Activated naive CD8-positive, alpha-beta T cell (primary cell): ENCODE measurements at regions not wholly inside any gene's neighbourhood (a gene's known extent, or its start where the extent isn't known, plus 50 kb on each side); places are given as distances from the start of the nearest gene placed in this dataset.
"Not testable (repeated sequence)": the region's sequence is repeated elsewhere in the genome, so short reads cannot be mapped to it uniquely, and the experiment has no call there.

Experiments used
- H3K27ac Mint-ChIP-seq: one replicate; pipeline ENCODE4 v1.8.0; 2021; ENCODE audit warnings: mixed read lengths
- H3K27me3 Mint-ChIP-seq: one replicate; pipeline ENCODE4 v1.8.0; 2021; ENCODE audit warnings: mixed read lengths
- H3K36me3 Mint-ChIP-seq: one replicate; pipeline ENCODE4 v1.8.0; 2021; ENCODE audit warnings: mixed read lengths
- H3K4me1 Mint-ChIP-seq: one replicate; pipeline ENCODE4 v1.8.0; 2021; ENCODE audit warnings: low read depth, mixed read lengths
- H3K4me3 Mint-ChIP-seq: one replicate; pipeline ENCODE4 v1.8.0; 2021; ENCODE audit warnings: mild to moderate bottlenecking, mixed read lengths
- H3K9me3 Mint-ChIP-seq: one replicate; pipeline ENCODE4 v1.8.0; 2021; ENCODE audit warnings: low read depth, mixed read lengths

DNA sequence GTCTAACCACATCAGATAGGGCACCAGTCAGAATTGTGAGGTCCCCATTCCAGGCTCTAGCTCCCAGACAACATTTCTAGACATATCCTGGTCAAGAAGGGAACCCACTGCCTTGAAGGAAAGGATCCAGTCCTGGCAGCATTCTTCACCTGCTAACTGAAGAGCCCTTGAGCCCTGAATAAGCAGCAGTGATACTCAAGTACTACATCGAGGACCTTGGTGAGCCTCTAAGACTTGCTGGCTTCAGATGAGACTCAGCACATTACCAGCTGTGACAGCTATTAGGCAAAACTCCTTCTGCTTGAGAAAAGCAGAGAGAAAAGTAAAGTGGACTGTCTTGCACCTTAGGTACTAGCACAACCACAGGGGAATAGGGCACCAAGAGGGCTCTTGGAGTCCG, 205.8 kb upstream of the F9 start:
- Mint-ChIP-seq H3K4me1 (no peaks in the 10 kb centered on the region), H3K4me3 (no peak overlapping the region)

GRCh38 chrX:139320661-139321354, 209.7 kb upstream of the F9 start:
- H3K27me3 Mint-ChIP-seq, H3K4me3 Mint-ChIP-seq, H3K4me1 Mint-ChIP-seq, H3K27ac Mint-ChIP-seq, H3K36me3 Mint-ChIP-seq, H3K9me3 Mint-ChIP-seq: not testable (repeated sequence)

More for the DNA sequence above, 205.8 kb upstream of the F9 start:
- H3K9me3 Mint-ChIP-seq = peaks cover 5% of the 10 kb centered on the region
- H3K27ac Mint-ChIP-seq = no peak overlapping the region
- H3K27me3 Mint-ChIP-seq = no peaks in the 10 kb centered on the region
- H3K36me3 Mint-ChIP-seq = no peaks in the 10 kb centered on the region

GRCh38 chrX:139306675-139307074, 223.9 kb upstream of the F9 start:
- H3K27ac Mint-ChIP-seq, H3K4me1 Mint-ChIP-seq, H3K4me3 Mint-ChIP-seq, H3K9me3 Mint-ChIP-seq, H3K36me3 Mint-ChIP-seq, H3K27me3 Mint-ChIP-seq: not testable (repeated sequence)

GRCh38 chrX:139304471-139304870, 226.1 kb upstream of the F9 start:
- no peaks in the 10 kb centered on the region for H3K27me3 Mint-ChIP-seq
- no peaks in the 10 kb centered on the region for H3K36me3 Mint-ChIP-seq
- H3K4me3 Mint-ChIP-seq = no peak overlapping the region
- H3K27ac Mint-ChIP-seq = no peak overlapping the region
- H3K4me1 Mint-ChIP-seq = no peaks in the 10 kb centered on the region
- H3K9me3 Mint-ChIP-seq = peaks cover 5% of the 10 kb centered on the region

DNA sequence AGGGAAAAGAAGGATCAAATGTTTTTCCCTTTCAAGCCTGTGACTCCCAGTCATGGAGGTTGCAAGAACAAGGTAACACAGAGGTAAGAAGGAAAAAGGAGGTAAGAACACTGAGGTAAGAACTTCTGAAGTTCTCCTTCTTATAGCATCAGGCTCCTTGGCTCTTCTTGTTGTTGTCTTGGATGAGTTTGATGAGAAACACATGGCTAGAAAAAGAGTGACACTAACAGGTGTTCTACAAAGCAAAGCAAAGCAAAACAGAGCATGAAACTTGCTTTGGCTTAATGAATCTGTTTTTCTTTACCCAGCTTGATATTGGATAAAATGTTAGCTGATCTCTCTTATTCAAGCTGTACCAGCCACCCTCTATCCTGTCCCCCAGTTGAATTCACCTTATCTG, 231.2 kb upstream of the F9 start:
- Mint-ChIP-seq H3K36me3 (no peaks in the 10 kb centered on the region), H3K9me3 (no peaks in the 10 kb centered on the region), H3K4me3 (no peak overlapping the region), H3K4me1 (no peaks in the 10 kb centered on the region), H3K27ac (no peak overlapping the region), H3K27me3 (no peaks in the 10 kb centered on the region)

GRCh38 chrX:139298437-139298836, 232.1 kb upstream of the F9 start:
- Mint-ChIP-seq H3K4me3 (no peak overlapping the region), H3K4me1 (no peaks in the 10 kb centered on the region), H3K9me3 (no peaks in the 10 kb centered on the region), H3K27me3 (no peaks in the 10 kb centered on the region), H3K36me3 (no peaks in the 10 kb centered on the region), H3K27ac (no peak overlapping the region)

GRCh38 chrX:139297638-139298037, 232.9 kb upstream of the F9 start:
- Mint-ChIP-seq H3K36me3 (no peaks in the 10 kb centered on the region), H3K9me3 (no peaks in the 10 kb centered on the region), H3K27me3 (no peaks in the 10 kb centered on the region), H3K4me3 (no peak overlapping the region), H3K4me1 (no peaks in the 10 kb centered on the region), H3K27ac (no peak overlapping the region)

GRCh38 chrX:139293991-139294390, 236.5 kb upstream of the F9 start:
- no peaks in the 10 kb centered on the region for H3K36me3 Mint-ChIP-seq

GRCh38 chrX:139290310-139290709, 240.2 kb upstream of the F9 start:
- Mint-ChIP-seq H3K36me3 (no peaks in the 10 kb centered on the region), H3K9me3 (no peaks in the 10 kb centered on the region), H3K27ac (no peak overlapping the region), H3K4me3 (no peak overlapping the region), H3K27me3 (no peaks in the 10 kb centered on the region), H3K4me1 (no peaks in the 10 kb centered on the region)

More at GRCh38 chrX:139293991-139294390, 236.5 kb upstream of the F9 start:
- no peaks in the 10 kb centered on the region for H3K27me3 Mint-ChIP-seq
- no peaks in the 10 kb centered on the region for H3K9me3 Mint-ChIP-seq
- H3K4me1 Mint-ChIP-seq = no peaks in the 10 kb centered on the region
- H3K27ac Mint-ChIP-seq = no peak overlapping the region
- H3K4me3 Mint-ChIP-seq = no peak overlapping the region

GRCh38 chrX:139287155-139287924, 243.2 kb upstream of the F9 start:
- Mint-ChIP-seq H3K4me3 (no peak overlapping the region), H3K4me1 (no peaks in the 10 kb centered on the region), H3K27ac (no peak overlapping the region), H3K27me3 (no peaks in the 10 kb centered on the region), H3K36me3 (no peaks in the 10 kb centered on the region), H3K9me3 (no peaks in the 10 kb centered on the region)

DNA sequence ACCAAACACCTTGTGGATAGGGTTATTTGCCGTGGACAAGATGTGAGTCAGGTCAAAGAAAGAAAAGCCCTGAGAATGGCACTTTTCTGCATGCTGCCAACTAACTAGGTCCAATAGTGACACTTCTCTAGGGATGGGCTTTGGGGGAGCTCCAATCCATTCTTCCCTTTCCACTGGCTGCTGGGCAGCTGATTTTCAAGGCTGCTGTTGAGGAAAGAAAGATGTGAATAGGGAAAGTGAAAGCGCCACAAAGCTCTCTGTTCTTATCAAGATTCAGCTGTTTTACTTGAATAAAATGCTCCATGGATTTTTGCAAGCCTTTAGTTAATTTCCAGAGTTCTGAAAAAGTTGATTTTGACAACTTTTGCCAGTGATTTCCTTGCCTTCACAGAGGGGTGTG, 244.2 kb upstream of the F9 start:
- Mint-ChIP-seq H3K36me3 (no peaks in the 10 kb centered on the region), H3K9me3 (no peaks in the 10 kb centered on the region), H3K27ac (no peak overlapping the region)

GRCh38 chrX:139267851-139268250, 262.7 kb upstream of the F9 start:
- Mint-ChIP-seq H3K4me3 (no peak overlapping the region), H3K27me3 (no peaks in the 10 kb centered on the region), H3K36me3 (no peaks in the 10 kb centered on the region), H3K9me3 (no peaks in the 10 kb centered on the region), H3K4me1 (no peaks in the 10 kb centered on the region), H3K27ac (no peak overlapping the region)

More for the DNA sequence above, 244.2 kb upstream of the F9 start:
- Mint-ChIP-seq H3K27me3 (no peaks in the 10 kb centered on the region), H3K4me3 (no peak overlapping the region), H3K4me1 (no peaks in the 10 kb centered on the region)

- H3K4me3 Mint-ChIP-seq = no peak overlapping the region
- no peaks in the 10 kb centered on the region for H3K36me3 Mint-ChIP-seq
- H3K27me3 Mint-ChIP-seq = no peaks in the 10 kb centered on the region
- H3K9me3 Mint-ChIP-seq = no peaks in the 10 kb centered on the region
- H3K27ac Mint-ChIP-seq = no peak overlapping the region
- H3K4me1 Mint-ChIP-seq = no peaks in the 10 kb centered on the region
These were observed 284.2 kb upstream of the F9 start for GRCh38 chrX:139246295-139246694.

- Mint-ChIP-seq H3K9me3 (no peaks in the 10 kb centered on the region), H3K27ac (no peak overlapping the region), H3K4me3 (no peak overlapping the region), H3K36me3 (no peaks in the 10 kb centered on the region), H3K4me1 (no peaks in the 10 kb centered on the region), H3K27me3 (peaks cover 2% of the 10 kb centered on the region)
These were observed 293.4 kb upstream of the F9 start for GRCh38 chrX:139237141-139237540.

DNA sequence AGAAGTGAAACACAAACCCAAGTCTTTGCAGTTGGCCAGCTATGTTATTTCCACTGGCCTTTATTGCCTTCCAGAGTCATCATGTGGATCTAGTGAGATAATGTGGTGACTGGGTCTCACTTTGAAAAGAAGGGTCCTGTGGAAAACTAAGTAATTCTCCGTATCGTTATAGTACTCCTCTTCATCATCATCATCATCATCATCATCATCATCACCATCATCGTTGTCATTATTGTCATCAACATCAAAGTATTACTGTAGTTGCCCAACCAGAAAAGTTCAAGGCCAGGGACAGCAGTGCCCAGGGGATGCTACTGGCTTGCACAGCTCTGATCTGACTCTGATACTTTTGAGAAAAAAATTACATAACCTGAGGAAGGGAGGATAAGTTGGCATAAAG, 295.6 kb upstream of the F9 start:
- no peaks in the 10 kb centered on the region for H3K36me3 Mint-ChIP-seq
- H3K4me3 Mint-ChIP-seq = no peak overlapping the region
- H3K9me3 Mint-ChIP-seq = no peaks in the 10 kb centered on the region
- peaks cover 2% of the 10 kb centered on the region for H3K27me3 Mint-ChIP-seq
- no peaks in the 10 kb centered on the region for H3K4me1 Mint-ChIP-seq
- H3K27ac Mint-ChIP-seq = no peak overlapping the region
